ENCODE measurements at regions not wholly inside any gene's neighbourhood (a gene's known extent, or its start where the extent isn't known, plus 50 kb on each side); places are given as distances from the start of the nearest gene placed in this dataset.

- TF ChIP-seq TAF1 (IDR thresholded peaks at IDR 0.05; ENCODE audit: borderline replicate concordance, insufficient read depth, low read length), result no peak
- TF ChIP-seq POLR2AphosphoS5 (IDR thresholded peaks at IDR 0.05; ENCODE audit: low read depth, low read length), result no peak
- TF ChIP-seq, protein P1, sequence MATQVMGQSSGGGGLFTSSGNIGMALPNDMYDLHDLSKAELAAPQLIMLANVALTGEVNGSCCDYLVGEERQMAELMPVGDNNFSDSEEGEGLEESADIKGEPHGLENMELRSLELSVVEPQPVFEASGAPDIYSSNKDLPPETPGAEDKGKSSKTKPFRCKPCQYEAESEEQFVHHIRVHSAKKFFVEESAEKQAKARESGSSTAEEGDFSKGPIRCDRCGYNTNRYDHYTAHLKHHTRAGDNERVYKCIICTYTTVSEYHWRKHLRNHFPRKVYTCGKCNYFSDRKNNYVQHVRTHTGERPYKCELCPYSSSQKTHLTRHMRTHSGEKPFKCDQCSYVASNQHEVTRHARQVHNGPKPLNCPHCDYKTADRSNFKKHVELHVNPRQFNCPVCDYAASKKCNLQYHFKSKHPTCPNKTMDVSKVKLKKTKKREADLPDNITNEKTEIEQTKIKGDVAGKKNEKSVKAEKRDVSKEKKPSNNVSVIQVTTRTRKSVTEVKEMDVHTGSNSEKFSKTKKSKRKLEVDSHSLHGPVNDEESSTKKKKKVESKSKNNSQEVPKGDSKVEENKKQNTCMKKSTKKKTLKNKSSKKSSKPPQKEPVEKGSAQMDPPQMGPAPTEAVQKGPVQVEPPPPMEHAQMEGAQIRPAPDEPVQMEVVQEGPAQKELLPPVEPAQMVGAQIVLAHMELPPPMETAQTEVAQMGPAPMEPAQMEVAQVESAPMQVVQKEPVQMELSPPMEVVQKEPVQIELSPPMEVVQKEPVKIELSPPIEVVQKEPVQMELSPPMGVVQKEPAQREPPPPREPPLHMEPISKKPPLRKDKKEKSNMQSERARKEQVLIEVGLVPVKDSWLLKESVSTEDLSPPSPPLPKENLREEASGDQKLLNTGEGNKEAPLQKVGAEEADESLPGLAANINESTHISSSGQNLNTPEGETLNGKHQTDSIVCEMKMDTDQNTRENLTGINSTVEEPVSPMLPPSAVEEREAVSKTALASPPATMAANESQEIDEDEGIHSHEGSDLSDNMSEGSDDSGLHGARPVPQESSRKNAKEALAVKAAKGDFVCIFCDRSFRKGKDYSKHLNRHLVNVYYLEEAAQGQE (IDR thresholded peaks at IDR 0.05; ENCODE audit: insufficient read depth in 1 of 2, low read depth in 2 of 2, low read length in 2 of 2), result no peak
- no peak for TF ChIP-seq SIN3A (IDR thresholded peaks at IDR 0.05; ENCODE audit: borderline replicate concordance, insufficient read depth, low read length)
- TF ChIP-seq FOXP2 (optimal IDR thresholded peaks at IDR 0.05; ENCODE audit: borderline replicate concordance, extremely low read depth, extremely low read length, insufficient read depth), result no peak
These were observed 111.5 kb upstream of the GLI2 start for GRCh38 chr2:120624061-120624737.

DNA sequence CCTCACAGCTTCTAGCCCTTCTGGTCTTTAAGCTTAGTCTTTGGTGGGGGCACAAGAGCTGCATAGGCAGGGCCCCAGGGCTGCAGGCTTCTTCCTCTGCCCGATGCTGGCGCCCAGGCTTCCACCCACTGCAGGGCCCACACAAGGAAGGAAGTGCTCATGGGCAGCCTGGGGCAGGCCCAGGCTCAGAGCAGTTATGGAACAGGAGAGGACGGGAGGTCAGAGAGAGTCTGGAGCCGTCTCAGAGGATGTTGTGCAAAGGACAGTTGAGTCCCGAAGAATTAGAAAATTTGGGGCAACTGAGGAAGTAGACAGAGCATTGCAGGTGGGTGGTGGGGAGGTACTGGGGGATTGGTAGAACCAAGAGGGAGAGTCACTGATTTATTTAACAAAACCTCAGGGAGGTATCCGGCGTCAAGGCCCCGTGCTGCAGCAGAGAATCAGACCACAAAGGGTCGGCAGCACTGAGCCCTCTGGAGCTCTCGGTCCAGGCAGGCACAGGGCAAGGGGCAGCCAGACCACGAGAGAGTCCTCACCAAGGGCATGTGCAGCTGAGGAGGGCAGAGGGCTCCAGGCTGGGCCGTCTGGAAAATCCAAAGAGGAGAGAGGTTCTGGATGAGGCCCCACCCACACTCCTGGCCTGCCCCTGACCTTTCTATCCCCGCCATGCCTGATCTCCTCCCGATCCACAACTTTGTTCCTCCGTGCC, 110.8 kb upstream of the GLI2 start:
- no peak for TF ChIP-seq SIN3A (IDR thresholded peaks at IDR 0.05; ENCODE audit: borderline replicate concordance, insufficient read depth, low read length)

DNA sequence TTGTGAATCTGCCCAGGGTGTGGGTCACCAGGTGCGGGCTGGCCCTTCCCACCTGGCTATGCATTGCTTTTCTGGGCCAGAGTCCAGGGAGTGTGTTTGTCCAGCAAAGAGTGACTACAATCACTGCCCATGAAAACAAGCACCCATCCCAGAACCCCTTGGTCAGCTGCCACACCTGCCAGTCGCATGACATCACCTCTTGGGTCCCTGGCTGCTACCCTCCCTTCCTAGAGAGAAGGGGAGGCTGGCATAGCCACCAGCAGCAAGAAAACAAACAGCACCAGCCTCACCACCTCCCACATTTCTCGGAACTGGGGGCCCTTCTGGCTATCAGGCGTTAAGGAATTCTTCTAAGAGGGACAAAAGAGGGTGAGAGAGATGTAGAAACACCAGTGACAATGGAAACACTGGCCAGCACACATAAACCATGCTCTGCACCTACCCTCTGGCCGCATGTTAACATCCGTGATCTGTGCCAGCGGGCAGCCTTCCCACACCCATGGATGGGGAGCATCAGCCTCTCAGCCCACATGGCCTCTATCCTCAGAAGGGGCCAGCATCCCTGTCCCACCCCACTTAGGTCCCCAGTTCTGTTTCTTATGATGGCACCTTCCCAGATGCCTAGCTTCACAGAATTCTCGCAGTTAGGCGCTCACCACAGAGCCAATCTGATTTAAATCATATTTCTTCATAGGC, 109.7 kb upstream of the GLI2 start:
- TF ChIP-seq, protein P1 (IDR thresholded peaks at IDR 0.05; ENCODE audit: insufficient read depth in 1 of 2, low read depth in 2 of 2, low read length in 2 of 2), result no peak
- TF ChIP-seq TAF1 (IDR thresholded peaks at IDR 0.05; ENCODE audit: borderline replicate concordance, insufficient read depth, low read length) (no peak), FOXP2 (optimal IDR thresholded peaks at IDR 0.05; ENCODE audit: borderline replicate concordance, extremely low read depth, extremely low read length, insufficient read depth) (no peak), SIN3A (IDR thresholded peaks at IDR 0.05; ENCODE audit: borderline replicate concordance, insufficient read depth, low read length) (no peak), POLR2AphosphoS5 (IDR thresholded peaks at IDR 0.05; ENCODE audit: low read depth, low read length) (no peak)

GRCh38 chr2:120626566-120626965, 109.1 kb upstream of the GLI2 start:
- TF ChIP-seq, protein P1 (IDR thresholded peaks at IDR 0.05; ENCODE audit: insufficient read depth in 1 of 2, low read depth in 2 of 2, low read length in 2 of 2), result no peak
- TF ChIP-seq FOXP2 (optimal IDR thresholded peaks at IDR 0.05; ENCODE audit: borderline replicate concordance, extremely low read depth, extremely low read length, insufficient read depth), result no peak

DNA sequence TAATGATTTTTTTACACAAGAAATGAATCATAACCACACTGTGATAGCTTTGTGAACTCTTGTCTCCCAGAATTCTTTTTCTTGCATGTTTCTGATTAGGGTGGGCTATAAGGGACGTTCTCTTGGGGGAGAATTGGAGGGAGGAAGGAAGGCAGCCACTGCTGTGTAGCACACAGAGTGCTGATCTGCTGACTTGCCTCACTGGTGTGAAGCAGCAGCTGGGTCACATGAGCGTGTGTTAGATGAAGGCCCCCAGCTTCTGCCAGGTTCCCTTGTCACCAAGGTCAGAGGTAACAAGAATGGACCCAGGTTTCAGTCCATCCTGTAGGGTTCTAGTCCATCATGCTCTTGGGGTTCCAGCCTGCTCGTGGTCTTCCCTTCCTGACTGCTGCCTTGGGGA, 107.4 kb upstream of the GLI2 start:
- TF ChIP-seq TAF1 (IDR thresholded peaks at IDR 0.05; ENCODE audit: borderline replicate concordance, insufficient read depth, low read length), result no peak
- TF ChIP-seq, protein P1 (IDR thresholded peaks at IDR 0.05; ENCODE audit: insufficient read depth in 1 of 2, low read depth in 2 of 2, low read length in 2 of 2), result no peak
- TF ChIP-seq FOXP2 (optimal IDR thresholded peaks at IDR 0.05; ENCODE audit: borderline replicate concordance, extremely low read depth, extremely low read length, insufficient read depth), result no peak
- TF ChIP-seq POLR2AphosphoS5 (IDR thresholded peaks at IDR 0.05; ENCODE audit: low read depth, low read length), result no peak
- TF ChIP-seq SIN3A (IDR thresholded peaks at IDR 0.05; ENCODE audit: borderline replicate concordance, insufficient read depth, low read length), result no peak

Measured in PFSK-1 (cell line).